Suprapubic skin (tissue), 3 donors: ENCODE measurements at regions not wholly inside any gene's neighbourhood (a gene's known extent, or its start where the extent isn't known, plus 50 kb on each side); places are given as distances from the start of the nearest gene placed in this dataset.

Experiments
- CTCF ChIP-seq, 2 donors: fragments of 200-600 bp in 1 of 2; fragments of 450-650 bp in 1 of 2; sonication (generic) in 1 of 2; IDR thresholded peaks; one replicate each; pipeline ENCODE4 v1.5.1; 2016 to 2019; ENCODE audit warnings: antibody characterized with exemption in 2 of 2, mild to moderate bottlenecking in 1 of 2, moderate library complexity in 1 of 2
- POLR2A ChIP-seq, 2 donors: fragments of 450-650 bp; IDR thresholded peaks; one replicate each; pipeline ENCODE4 v1.6.1; 2017; ENCODE audit warnings: antibody characterized with exemption in 2 of 2, mild to moderate bottlenecking in 2 of 2, moderate library complexity in 2 of 2

DNA sequence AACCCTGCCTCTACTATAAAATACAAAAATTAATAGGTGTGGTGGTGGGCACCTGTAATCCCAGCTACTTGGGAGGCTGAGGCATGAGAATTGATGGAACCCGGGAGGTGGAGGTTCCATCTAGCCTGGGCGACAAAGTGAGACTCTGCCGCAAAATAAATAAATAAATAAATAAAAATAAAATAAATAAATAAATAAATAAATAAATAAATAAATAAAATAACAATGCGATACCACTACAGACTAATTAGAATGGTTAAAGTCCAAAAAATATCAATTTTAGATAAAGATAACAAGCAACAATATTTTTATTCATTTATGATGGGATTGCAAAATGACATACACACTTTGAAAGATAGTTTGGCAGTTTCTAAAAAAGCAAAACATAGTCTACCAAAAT lies 1131.5 kb downstream of the SI start:
- TF ChIP-seq POLR2A (IDR thresholded peaks at IDR 0.05) (no peak), CTCF (IDR thresholded peaks at IDR 0.05) (no peak)
